ENCODE measurements at regions not wholly inside any gene's neighbourhood (a gene's known extent, or its start where the extent isn't known, plus 50 kb on each side); places are given as distances from the start of the nearest gene placed in this dataset.

- Histone ChIP-seq H2BK120ac (ENCODE audit: low read depth, low read length, poor library complexity, severe bottlenecking) (no peak overlapping the region), H2BK5ac (ENCODE audit: insufficient read length, low read length) (no peak overlapping the region), H2BK12ac (ENCODE audit: insufficient read length, low read depth, low read length) (no peak overlapping the region), H3K18ac (ENCODE audit: insufficient read length, low read depth, low read length) (no peak overlapping the region), H2AK5ac (ENCODE audit: insufficient read length, low read length) (no peak overlapping the region), H2AFZ (ENCODE audit: low read length) (no peak overlapping the region), H3K79me1 (ENCODE audit: insufficient read depth, low read depth, low read length, poor library complexity, severe bottlenecking) (no peaks in the 10 kb centered on the region), H3K79me2 (ENCODE audit: insufficient read depth, low read length) (no peaks in the 10 kb centered on the region), H3K4me1 (ENCODE audit: insufficient read depth, low read length) (no peaks in the 10 kb centered on the region), H3K9ac (ENCODE audit: extremely low read depth, insufficient read length, low read length) (no peak overlapping the region), H3K4ac (ENCODE audit: low read depth, low read length) (no peak overlapping the region), H3K23me2 (ENCODE audit: insufficient read length, low read depth, low read length, poor library complexity, severe bottlenecking) (no peaks in the 10 kb centered on the region), H4K8ac (replicated peaks; ENCODE audit: insufficient read length, low read depth, low read length) (no peak overlapping the region), H2BK15ac (ENCODE audit: low read depth, low read length) (no peak overlapping the region), H3K14ac (ENCODE audit: insufficient read depth, low read length) (no peak overlapping the region), H3K9me3 (ENCODE audit: control insufficient read depth, low read depth, low read length) (no peaks in the 10 kb centered on the region), H3K23ac (ENCODE audit: insufficient read length, low read depth, low read length) (no peak overlapping the region), H2BK20ac (ENCODE audit: low read depth, low read length, poor library complexity, severe bottlenecking) (no peak overlapping the region), H3T11ph (ENCODE audit: low read length) (no peak overlapping the region), H3K27me3 (ENCODE audit: insufficient read depth, low read length) (no peaks in the 10 kb centered on the region), H3K56ac (ENCODE audit: insufficient read length, low read depth, low read length) (no peak overlapping the region), H3K4me2 (ENCODE audit: insufficient read depth, insufficient read length, low read length) (no peak overlapping the region), H3K27ac (ENCODE audit: insufficient read length, low read depth, low read length) (no peak overlapping the region), H4K20me1 (ENCODE audit: control insufficient read depth, insufficient read depth, insufficient read length) (no peaks in the 10 kb centered on the region), H4K5ac (ENCODE audit: insufficient read length, low read depth, low read length) (no peak overlapping the region), H4K91ac (ENCODE audit: insufficient read length, low read depth, low read length) (no peak overlapping the region)
- Mint-ChIP-seq H3K27ac (no peak overlapping the region), H3K27me3 (ENCODE audit: low read depth) (no peaks in the 10 kb centered on the region), H3K4me3 (no peak overlapping the region), H3K9me3 (no peaks in the 10 kb centered on the region; a peak in 1 of 5 replicates), H3K4me1 (no peaks in the 10 kb centered on the region), H3K36me3 (ENCODE audit: insufficient read depth in 1 of 3, low read depth in 3 of 3) (no peaks in the 10 kb centered on the region; a peak in 2 of 7 replicates)
- no peak for DNase-seq
- no CpG with 5 or more reads among the region's 1 CpG for WGBS (ENCODE audit: extremely low coverage, insufficient read length, low lambda C conversion rate)
- no peak for TF ChIP-seq CTCF (conservative IDR thresholded peaks at IDR 0.05)
Measured at GRCh38 chr2:18005411-18005810, 126.9 kb downstream of the KCNS3 start.
